ENCODE measurements at regions not wholly inside any gene's neighbourhood (a gene's known extent, or its start where the extent isn't known, plus 50 kb on each side); places are given as distances from the start of the nearest gene placed in this dataset.

DNA sequence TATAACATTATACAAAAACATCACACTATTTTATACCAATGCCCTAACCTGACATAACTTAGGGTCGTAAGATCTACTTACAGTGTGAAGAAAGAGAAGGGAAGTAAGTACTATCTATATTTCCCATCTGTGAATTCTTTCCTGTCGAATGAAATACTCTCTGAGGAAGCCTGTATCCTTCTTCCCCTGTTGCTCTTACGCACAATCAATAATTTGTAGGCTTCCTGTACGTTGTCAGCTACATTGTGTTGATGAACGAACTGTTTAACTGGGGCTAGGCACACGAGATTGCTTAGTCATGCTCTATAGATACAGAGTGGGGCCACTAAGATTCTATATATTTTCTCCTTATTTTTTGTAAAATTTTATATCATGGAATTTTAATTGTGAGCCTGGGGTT lies 1125.0 kb upstream of the CELF4 start:
- H3K4me3 ChIP-seq (ENCODE audit: low read depth, low read length), result no peak overlapping the region
- DNase-seq (ENCODE audit: low read depth), result no peak
- TF ChIP-seq, protein P1, sequence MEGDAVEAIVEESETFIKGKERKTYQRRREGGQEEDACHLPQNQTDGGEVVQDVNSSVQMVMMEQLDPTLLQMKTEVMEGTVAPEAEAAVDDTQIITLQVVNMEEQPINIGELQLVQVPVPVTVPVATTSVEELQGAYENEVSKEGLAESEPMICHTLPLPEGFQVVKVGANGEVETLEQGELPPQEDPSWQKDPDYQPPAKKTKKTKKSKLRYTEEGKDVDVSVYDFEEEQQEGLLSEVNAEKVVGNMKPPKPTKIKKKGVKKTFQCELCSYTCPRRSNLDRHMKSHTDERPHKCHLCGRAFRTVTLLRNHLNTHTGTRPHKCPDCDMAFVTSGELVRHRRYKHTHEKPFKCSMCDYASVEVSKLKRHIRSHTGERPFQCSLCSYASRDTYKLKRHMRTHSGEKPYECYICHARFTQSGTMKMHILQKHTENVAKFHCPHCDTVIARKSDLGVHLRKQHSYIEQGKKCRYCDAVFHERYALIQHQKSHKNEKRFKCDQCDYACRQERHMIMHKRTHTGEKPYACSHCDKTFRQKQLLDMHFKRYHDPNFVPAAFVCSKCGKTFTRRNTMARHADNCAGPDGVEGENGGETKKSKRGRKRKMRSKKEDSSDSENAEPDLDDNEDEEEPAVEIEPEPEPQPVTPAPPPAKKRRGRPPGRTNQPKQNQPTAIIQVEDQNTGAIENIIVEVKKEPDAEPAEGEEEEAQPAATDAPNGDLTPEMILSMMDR (IDR thresholded peaks at IDR 0.05; ENCODE audit: insufficient read depth, low read depth, low read length), result no peak

DNA sequence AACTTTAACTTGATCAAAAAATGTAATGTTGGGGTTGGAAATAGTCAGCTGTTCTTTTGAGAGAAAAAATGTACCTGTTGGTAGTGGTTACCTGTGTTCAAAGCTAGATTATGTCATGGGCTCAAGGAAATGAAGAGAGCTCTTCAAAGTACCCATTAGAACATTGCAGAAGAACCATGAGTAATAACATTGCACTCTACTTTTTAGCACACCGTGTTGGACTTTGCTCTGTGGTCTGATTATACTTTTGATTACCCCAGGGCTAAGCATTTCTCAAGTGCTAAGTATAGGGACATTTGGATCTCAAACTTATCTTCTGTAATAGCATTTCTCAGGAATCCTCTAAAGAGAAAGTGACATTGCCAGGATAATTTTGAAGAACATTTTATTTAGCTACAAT lies 1122.8 kb upstream of the CELF4 start:
- H3K4me3 ChIP-seq (ENCODE audit: low read depth, low read length), result no peak overlapping the region
- DNase-seq (ENCODE audit: low read depth), result no peak
- TF ChIP-seq, protein P1 (IDR thresholded peaks at IDR 0.05; ENCODE audit: insufficient read depth, low read depth, low read length), result no peak

DNA sequence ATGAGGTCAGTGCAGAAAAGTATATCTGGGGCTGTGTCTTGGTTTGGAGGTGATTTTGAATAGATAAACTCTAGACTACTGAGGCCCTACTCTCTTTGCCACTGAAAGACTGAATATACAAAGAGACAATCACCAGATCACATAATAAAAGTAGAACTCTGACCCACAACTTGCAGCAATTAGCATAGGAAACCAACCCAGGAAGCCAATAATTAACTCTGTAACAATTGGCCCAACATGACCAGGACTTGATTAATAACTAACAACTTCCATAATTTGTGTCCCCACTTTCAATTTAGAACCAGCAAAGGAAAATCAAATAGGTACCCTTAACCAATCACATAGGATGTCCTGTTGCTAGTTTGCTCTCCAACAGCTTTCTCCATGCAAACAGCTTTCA lies 1104.9 kb upstream of the CELF4 start:
- H3K4me3 ChIP-seq (ENCODE audit: low read depth, low read length), result no peak overlapping the region
- DNase-seq (ENCODE audit: low read depth), result no peak
- TF ChIP-seq, protein P1 (IDR thresholded peaks at IDR 0.05; ENCODE audit: insufficient read depth, low read depth, low read length), result no peak

GRCh38 chr18:38664929-38665328 lies 1099.3 kb upstream of the CELF4 start:
- DNase-seq (ENCODE audit: low read depth), result no peak
- TF ChIP-seq, protein P1 (IDR thresholded peaks at IDR 0.05; ENCODE audit: insufficient read depth, low read depth, low read length), result no peak
- no peak overlapping the region for H3K4me3 ChIP-seq (ENCODE audit: low read depth, low read length)

- TF ChIP-seq, protein P1 (IDR thresholded peaks at IDR 0.05; ENCODE audit: insufficient read depth, low read depth, low read length), result no peak
- DNase-seq (ENCODE audit: low read depth), result no peak
- H3K4me3 ChIP-seq (ENCODE audit: low read depth, low read length), result no peak overlapping the region
Observed at GRCh38 chr18:38663682-38664081, 1098.1 kb upstream of the CELF4 start.

DNA sequence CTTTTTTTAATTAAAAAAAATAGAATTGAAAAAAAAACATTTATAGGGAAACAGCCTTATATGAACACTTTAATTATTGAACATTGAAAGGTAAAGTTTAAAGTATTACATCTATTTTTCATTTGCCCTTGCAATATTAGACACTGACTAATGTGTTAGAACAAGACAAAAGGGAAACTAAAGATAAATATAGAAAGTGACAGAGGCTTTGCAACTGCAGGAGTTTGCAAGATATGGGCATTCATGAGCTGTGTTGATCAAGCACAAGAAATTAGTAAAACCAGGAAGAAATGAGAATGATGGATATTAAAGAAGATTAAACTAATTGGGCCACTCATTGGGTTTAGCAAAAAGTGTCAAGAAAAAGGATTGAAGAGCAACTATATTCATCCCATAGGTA lies 1097.7 kb upstream of the CELF4 start:
- TF ChIP-seq, protein P1 (IDR thresholded peaks at IDR 0.05; ENCODE audit: insufficient read depth, low read depth, low read length), result no peak
- DNase-seq (ENCODE audit: low read depth), result no peak
- H3K4me3 ChIP-seq (ENCODE audit: low read depth, low read length), result no peak overlapping the region

GRCh38 chr18:38654946-38655345 lies 1089.3 kb upstream of the CELF4 start:
- H3K4me3 ChIP-seq (ENCODE audit: low read depth, low read length), result no peak overlapping the region
- DNase-seq (ENCODE audit: low read depth), result no peak
- TF ChIP-seq, protein P1 (IDR thresholded peaks at IDR 0.05; ENCODE audit: insufficient read depth, low read depth, low read length), result no peak

Measured in fibroblast of villous mesenchyme (primary cell).